GM12874 (cell line): ENCODE measurements at regions not wholly inside any gene's neighbourhood (a gene's known extent, or its start where the extent isn't known, plus 50 kb on each side); places are given as distances from the start of the nearest gene placed in this dataset.

Experiments used
- TF ChIP-seq, protein P1 (sequence below): IDR thresholded peaks from 2 replicates; pipeline ENCODE4 v1.5.1; 2011; ENCODE audit warnings: low read depth, mild to moderate bottlenecking, control low read depth, low read length, moderate library complexity; ENCODE audit not compliant: insufficient read depth

DNA sequence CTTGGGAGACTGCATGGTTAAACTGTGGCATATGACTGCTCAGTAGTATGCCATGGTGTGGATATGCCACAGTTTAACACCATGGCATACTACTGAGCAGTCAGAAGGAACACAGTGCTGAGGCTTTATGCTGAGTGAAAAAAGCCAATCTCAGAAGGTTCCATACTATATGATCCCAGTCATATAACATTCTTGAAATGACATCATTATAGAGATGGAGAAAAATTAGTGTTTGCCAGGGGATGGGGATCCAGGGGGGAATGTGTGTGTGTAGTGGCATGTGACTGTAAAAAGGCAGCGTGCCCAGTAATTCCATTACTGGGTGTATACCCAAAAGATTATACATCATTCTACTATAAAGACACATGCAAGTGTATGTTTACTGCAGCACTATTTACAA, 85.8 kb downstream of the FOXF2 start:
- TF ChIP-seq, protein P1, sequence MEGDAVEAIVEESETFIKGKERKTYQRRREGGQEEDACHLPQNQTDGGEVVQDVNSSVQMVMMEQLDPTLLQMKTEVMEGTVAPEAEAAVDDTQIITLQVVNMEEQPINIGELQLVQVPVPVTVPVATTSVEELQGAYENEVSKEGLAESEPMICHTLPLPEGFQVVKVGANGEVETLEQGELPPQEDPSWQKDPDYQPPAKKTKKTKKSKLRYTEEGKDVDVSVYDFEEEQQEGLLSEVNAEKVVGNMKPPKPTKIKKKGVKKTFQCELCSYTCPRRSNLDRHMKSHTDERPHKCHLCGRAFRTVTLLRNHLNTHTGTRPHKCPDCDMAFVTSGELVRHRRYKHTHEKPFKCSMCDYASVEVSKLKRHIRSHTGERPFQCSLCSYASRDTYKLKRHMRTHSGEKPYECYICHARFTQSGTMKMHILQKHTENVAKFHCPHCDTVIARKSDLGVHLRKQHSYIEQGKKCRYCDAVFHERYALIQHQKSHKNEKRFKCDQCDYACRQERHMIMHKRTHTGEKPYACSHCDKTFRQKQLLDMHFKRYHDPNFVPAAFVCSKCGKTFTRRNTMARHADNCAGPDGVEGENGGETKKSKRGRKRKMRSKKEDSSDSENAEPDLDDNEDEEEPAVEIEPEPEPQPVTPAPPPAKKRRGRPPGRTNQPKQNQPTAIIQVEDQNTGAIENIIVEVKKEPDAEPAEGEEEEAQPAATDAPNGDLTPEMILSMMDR = no peak

- TF ChIP-seq, protein P1 = no peak
Observed at GRCh38 chr6:1477432-1478090, 88.2 kb downstream of the FOXF2 start.

DNA sequence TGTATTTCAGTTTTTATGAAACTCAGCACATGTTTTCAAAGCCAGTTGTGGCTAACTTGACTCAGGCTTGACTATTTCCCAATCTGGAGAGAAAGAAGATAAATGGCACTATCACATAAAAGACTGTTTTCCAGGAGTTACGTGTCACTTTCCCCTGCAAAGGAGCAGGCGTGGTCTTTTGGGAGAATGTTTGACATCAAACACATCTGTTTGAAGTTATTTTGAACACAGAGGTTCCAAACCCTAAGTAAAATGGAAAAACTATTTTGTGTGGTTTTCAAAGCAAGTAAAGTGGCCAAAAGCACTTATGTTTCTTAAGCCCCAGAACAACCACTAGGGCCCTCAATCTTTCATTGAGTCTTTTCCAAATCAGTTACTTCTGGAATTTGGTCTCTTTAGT, 89.7 kb downstream of the FOXF2 start:
- TF ChIP-seq, protein P1 = no peak

GRCh38 chr6:1479601-1480221, 90.3 kb downstream of the FOXF2 start:
- TF ChIP-seq, protein P1 = no peak

DNA sequence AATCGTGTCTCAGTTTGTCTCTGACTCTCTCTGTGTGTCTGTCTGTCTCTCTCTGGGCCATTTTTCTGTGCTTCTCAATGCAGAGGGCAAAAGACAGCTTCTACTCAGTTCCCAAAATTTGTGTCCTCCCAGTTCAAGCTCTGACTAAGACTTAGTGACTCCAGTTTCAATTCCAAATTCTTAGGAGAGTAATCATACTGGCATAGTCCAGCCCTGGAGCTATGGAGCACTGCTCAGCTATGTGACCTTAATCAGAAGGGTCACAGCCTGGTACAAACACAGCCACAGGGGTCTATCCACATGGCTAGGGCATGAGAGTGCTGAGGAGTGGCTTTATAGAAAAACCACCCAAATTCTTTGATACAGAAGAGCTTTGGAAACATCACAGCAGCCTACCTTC, 91.9 kb downstream of the FOXF2 start:
- TF ChIP-seq, protein P1 = no peak

- TF ChIP-seq, protein P1 = no peak
Observed at GRCh38 chr6:1482381-1483166, 93.2 kb downstream of the FOXF2 start.

DNA sequence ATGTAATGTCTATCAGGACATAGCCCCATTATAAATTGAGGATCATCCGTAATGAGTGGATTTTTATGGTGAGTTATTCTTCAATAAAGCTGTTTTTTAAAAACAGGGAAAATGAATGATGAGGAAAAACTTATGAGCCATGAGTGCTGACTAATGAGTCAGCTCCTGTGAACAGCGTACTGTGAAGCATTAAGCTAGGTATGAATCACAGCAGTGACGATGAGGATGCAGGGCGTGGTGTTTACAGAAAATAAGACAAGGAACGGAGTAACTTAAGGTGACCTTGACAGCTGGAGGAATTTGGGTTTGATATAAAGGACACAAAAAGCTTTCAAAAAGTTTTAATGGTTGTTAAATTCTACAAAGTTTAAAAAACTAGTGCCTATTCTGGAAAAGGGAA, 96.3 kb downstream of the FOXF2 start:
- TF ChIP-seq, protein P1 = no peak
